ENCODE measurements at regions not wholly inside any gene's neighbourhood (a gene's known extent, or its start where the extent isn't known, plus 50 kb on each side); places are given as distances from the start of the nearest gene placed in this dataset.
A peak's percentile ranks its signal among the peaks of the same experiment; 100 is the strongest.

- TF ChIP-seq ZBTB33 (IDR thresholded peaks at IDR 0.05) (peak; percentile 68), YY1 (IDR thresholded peaks at IDR 0.05) (peak; percentile 33), RAD21 (IDR thresholded peaks at IDR 0.05) (peak; percentile 13 to 28), EGR1 (IDR thresholded peaks at IDR 0.05; ENCODE audit: low read depth in 2 of 2) (peak in 1 of 2 donors; percentile 30), ATF3 (IDR thresholded peaks at IDR 0.05) (no peak), GABPA (IDR thresholded peaks at IDR 0.05 in 1 of 2, conservative IDR thresholded peaks at IDR 0.05 in 1 of 2) (no peak), TAF1 (conservative IDR thresholded peaks at IDR 0.05) (no peak)
These were observed 54.3 kb downstream of the SLC41A2 start (continued) for GRCh38 chr12:104903648-104904423.

GRCh38 chr12:104902125-104902524, 56.0 kb downstream of the SLC41A2 start:
- peaks cover 3 to 40% (median 26%) of the 10 kb centered on the region in 4 donors for H3K4me1 ChIP-seq (ENCODE audit: control insufficient read depth in 4 of 4, insufficient read depth in 4 of 4, low read length in 3 of 4)
- no peak for TF ChIP-seq ATF3 (IDR thresholded peaks at IDR 0.05)
- TF ChIP-seq HNF4G (IDR thresholded peaks at IDR 0.05) = no peak
- no peak for TF ChIP-seq GABPA (IDR thresholded peaks at IDR 0.05 in 1 of 2, conservative IDR thresholded peaks at IDR 0.05 in 1 of 2)
- TF ChIP-seq SP1 (IDR thresholded peaks at IDR 0.05) = no peak
- no peak for TF ChIP-seq MAX (IDR thresholded peaks at IDR 0.05)
- peak; percentile 91 for TF ChIP-seq REST (IDR thresholded peaks at IDR 0.05)
- no peak for TF ChIP-seq HNF4A (conservative IDR thresholded peaks at IDR 0.05)
- TF ChIP-seq ZBTB33 (IDR thresholded peaks at IDR 0.05) = no peak
- DNase-seq (ENCODE audit: low spot score) = no peak
- no peaks in the 10 kb centered on the region for H3K27me3 ChIP-seq (ENCODE audit: control insufficient read depth in 4 of 4, insufficient read depth in 4 of 4, low read length in 3 of 4)
- no peaks in the 10 kb centered on the region for H3K9me3 ChIP-seq (ENCODE audit: control insufficient read depth in 4 of 4, low read length in 3 of 4)
- H3K27ac ChIP-seq (ENCODE audit: low read depth in 1 of 2, low read length in 2 of 2) = peak overlapping the region; percentile 10 to 16
- H3K36me3 ChIP-seq (ENCODE audit: control insufficient read depth in 4 of 4, insufficient read depth in 3 of 4, low read depth in 1 of 4, low read length in 3 of 4) = peaks cover 0 to 3% (median 1%) of the 10 kb centered on the region in 4 donors
- no peak overlapping the region for H3K9ac ChIP-seq (ENCODE audit: low read depth in 1 of 2, low read length in 2 of 2)
- no peak overlapping the region for H3K4me3 ChIP-seq (ENCODE audit: low read depth in 1 of 3, low read length in 3 of 3)

All from liver (tissue), 6 donors.